Natural killer cell treated with Interleukin-12 subunit alpha and Interleukin-12 subunit beta and Interleukin-15 and Interleukin-18, amount 100 ng/mL, for 72 hours (primary cell): ENCODE measurements at regions not wholly inside any gene's neighbourhood (a gene's known extent, or its start where the extent isn't known, plus 50 kb on each side); places are given as distances from the start of the nearest gene placed in this dataset.
"Not testable (repeated sequence)": the region's sequence is repeated elsewhere in the genome, so short reads cannot be mapped to it uniquely, and the experiment has no call there.

Experiments
- ATAC-seq, 2 donors: fragments of 150-1000 bp; cut with Tn5 transposase in 1 of 2; sonication (Bioruptor Pico), chemical (Tn5 transposase) in 1 of 2; 2 replicates each; pipeline ENCODE4 v1.10.0; 2021
- DNase-seq: peaks from one replicate; pipeline ENCODE4 v3.0.0; 2022; ENCODE audit warnings: low spot score
- H3K27ac Mint-ChIP-seq, 2 donors: 1 replicate in 1 of 2; 2 replicates in 1 of 2; pipeline ENCODE4 v1.8.0; 2022; ENCODE audit warnings: mixed read lengths in 2 of 2, mild to moderate bottlenecking in 1 of 2, moderate library complexity in 1 of 2
- H3K27me3 Mint-ChIP-seq, 2 donors: 1 replicate in 1 of 2; 2 replicates in 1 of 2; pipeline ENCODE4 v1.8.0; 2022; ENCODE audit warnings: mixed read lengths in 2 of 2
- H3K36me3 Mint-ChIP-seq: one replicate; pipeline ENCODE4 v1.8.0; 2022; ENCODE audit warnings: mixed read lengths
- H3K4me1 Mint-ChIP-seq, 2 donors: 1 replicate in 1 of 2; 2 replicates in 1 of 2; pipeline ENCODE4 v1.8.0; 2022; ENCODE audit warnings: low read depth in 2 of 2, mixed read lengths in 2 of 2, mild to moderate bottlenecking in 1 of 2
- H3K4me3 Mint-ChIP-seq: one replicate; pipeline ENCODE4 v1.8.0; 2022; ENCODE audit warnings: mixed read lengths
- H3K9me3 Mint-ChIP-seq: 2 replicates; pipeline ENCODE4 v1.8.0; 2022; ENCODE audit warnings: mixed read lengths

DNA sequence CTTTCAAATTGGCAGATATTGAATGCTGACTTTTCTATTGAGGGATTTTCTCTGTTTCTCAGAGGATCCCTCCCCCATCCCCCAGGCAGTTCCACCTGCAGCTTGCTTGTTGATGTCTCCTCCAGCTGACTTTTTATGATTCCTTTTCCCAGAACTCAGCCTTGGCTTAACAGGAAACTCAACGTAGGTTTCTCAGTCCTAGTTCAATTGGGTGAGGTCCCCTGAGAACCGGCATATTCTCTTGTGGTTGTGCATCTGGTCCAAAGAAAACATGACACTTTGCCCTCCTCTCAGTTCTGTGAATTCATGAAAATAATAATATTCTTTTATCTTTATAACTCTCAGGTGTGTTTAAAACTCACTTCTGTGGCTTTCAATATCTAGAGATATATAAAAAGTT is 1222.1 kb downstream of the OTOL1 start:
- H3K4me1 Mint-ChIP-seq = no peaks in the 10 kb centered on the region
- no peaks in the 10 kb centered on the region for H3K27me3 Mint-ChIP-seq
- no peak overlapping the region for H3K4me3 Mint-ChIP-seq
- no peaks in the 10 kb centered on the region for H3K36me3 Mint-ChIP-seq
- DNase-seq (no peak), ATAC-seq (no peak)
- no peak overlapping the region for H3K27ac Mint-ChIP-seq
- peaks cover 4% of the 10 kb centered on the region for H3K9me3 Mint-ChIP-seq

DNA sequence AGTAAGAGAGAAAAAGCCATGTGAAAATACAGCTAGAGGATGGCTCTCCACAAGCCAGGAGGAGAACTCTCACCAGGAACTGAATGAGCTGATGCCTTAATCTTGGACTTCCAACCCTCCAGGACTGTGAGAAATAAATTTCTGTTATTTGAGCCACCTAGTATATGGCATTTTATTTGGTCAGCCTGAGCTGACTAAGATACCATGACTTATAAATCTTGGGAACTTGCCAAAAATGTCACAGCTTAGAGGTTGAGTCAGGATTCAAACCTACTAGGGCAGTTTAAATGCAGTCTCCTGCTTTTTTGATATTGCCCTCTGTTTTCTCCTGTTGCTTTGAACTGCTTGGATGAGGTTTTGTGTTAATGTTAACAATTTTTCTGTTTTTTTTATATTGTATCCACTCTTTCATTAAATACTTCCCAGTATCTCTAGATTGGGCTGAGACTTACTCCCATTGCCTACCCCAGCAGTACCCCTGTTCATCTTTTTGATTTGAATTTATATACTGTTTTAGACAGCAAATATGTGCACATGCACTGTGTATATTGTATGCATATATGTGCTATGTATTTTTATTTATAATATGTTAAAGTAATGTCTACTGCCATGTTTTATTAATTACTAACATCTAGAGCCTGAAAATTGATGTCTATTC is 1223.2 kb downstream of the OTOL1 start:
- no peak for ATAC-seq
- Mint-ChIP-seq H3K36me3 (no peaks in the 10 kb centered on the region), H3K27ac (no peak overlapping the region), H3K4me1 (no peaks in the 10 kb centered on the region), H3K27me3 (no peaks in the 10 kb centered on the region), H3K4me3 (no peak overlapping the region), H3K9me3 (peaks cover 3% of the 10 kb centered on the region)
- no peak for DNase-seq

DNA sequence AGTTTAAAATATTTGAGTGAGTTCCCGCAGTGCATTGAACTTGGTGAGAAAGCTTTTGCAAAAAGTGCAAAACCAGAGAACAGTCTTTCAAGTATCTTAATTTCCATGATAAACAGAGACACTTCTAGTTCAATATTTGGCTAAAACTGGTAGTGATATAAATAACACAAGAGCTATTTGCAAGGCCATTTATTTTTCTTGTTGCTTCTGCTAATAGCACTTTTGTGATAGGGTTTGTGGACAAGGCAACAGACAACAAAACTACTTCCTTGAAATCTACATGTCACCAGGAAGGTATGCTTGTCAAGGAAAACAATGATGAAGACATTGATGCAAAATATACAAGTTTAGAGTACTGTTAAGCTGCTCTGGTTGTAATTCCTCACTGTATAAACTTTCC is 1225.1 kb downstream of the OTOL1 start:
- Mint-ChIP-seq H3K4me3 (no peak overlapping the region), H3K27ac (no peak overlapping the region)

DNA sequence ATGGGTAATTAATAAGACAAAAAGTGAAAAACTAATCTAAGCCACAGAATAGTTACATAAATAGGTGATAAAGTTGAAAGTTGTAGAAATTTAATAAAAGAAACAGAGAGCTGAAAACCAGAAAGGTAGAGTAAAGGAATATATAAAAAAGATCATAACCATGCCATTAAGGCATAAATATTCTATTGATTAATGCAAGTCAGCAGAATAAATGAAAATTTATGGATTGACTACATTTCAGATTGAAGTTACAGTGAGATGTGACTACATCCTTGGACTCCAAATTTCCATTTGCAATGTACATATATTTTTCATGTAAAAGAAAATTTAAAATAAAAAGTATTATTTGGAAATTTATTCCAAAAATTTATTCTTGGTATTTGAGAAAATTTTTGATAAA is 1225.7 kb downstream of the OTOL1 start:
- no peak for DNase-seq
- H3K36me3 Mint-ChIP-seq = no peaks in the 10 kb centered on the region
- no peak overlapping the region for H3K4me3 Mint-ChIP-seq
- peaks cover 7% of the 10 kb centered on the region for H3K9me3 Mint-ChIP-seq
- H3K27ac Mint-ChIP-seq = no peak overlapping the region
- H3K4me1 Mint-ChIP-seq = no peaks in the 10 kb centered on the region
- no peak for ATAC-seq
- no peaks in the 10 kb centered on the region for H3K27me3 Mint-ChIP-seq

More for the DNA sequence above, 1225.1 kb downstream of the OTOL1 start:
- Mint-ChIP-seq H3K4me1 (no peaks in the 10 kb centered on the region), H3K27me3 (no peaks in the 10 kb centered on the region), H3K36me3 (no peaks in the 10 kb centered on the region), H3K9me3 (peaks cover 5% of the 10 kb centered on the region)
- DNase-seq = no peak
- no peak for ATAC-seq

DNA sequence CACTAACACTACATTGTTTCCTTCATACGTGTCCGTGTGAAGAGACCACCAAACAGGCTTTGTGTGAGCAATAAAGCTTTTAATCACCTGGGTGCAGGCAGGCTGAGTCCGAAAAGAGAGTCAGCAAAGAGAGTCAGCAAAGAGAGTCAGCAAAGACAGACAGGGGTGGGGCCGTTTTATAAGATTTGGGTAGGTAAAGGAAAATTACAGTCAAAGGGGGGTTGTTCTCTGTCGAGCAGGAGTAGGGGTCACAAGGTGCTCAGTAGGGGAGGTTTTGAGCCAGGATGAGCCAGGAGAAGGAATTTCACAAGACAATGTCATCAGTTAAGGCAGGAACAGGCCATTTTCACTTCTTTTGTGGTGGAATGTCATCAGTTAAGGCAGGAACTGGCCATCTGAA is 1226.2 kb downstream of the OTOL1 start:
- not testable (repeated sequence) for H3K9me3 Mint-ChIP-seq, H3K36me3 Mint-ChIP-seq, H3K4me1 Mint-ChIP-seq, DNase-seq, ATAC-seq, H3K4me3 Mint-ChIP-seq, H3K27me3 Mint-ChIP-seq, H3K27ac Mint-ChIP-seq

DNA sequence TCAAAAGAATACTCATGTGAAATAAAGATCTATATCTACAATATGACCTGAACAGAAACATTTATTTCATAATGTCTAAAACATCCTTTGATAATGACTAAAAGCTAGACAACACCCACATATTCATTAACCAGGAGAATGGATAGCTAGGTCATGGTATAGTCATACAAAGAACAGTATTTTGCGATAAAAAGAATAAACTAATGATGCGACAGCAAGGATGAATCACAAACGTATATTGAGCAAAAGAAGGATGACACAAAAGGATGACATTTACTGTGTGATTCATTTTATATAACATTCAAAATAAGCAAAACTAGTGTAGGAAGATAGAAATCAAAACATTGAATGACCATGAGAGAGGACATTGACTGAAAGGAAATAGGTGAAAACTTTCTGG is 1233.1 kb downstream of the OTOL1 start:
- no peaks in the 10 kb centered on the region for H3K27me3 Mint-ChIP-seq
- DNase-seq = no peak

DNA sequence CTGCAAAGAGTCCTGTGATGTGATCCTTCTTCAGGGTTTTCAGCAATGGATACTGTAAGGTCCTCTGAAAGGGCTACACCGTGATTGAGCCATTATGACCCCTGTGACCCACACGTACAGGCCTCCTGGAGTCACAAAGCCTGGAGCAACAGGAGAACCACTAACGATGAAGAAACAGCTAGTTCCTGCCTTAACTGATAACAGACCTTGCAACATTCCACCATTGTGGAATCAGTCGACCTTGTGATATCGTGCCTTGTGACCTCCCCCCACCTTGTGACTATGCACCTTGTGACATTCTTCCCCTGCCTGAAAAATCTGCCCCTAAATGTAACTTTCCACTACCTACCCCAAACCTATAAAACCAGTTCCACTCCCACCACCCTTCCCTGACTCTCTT is 1235.4 kb downstream of the OTOL1 start:
- not testable (repeated sequence) for H3K4me3 Mint-ChIP-seq, DNase-seq, H3K4me1 Mint-ChIP-seq, H3K27ac Mint-ChIP-seq, H3K36me3 Mint-ChIP-seq, H3K27me3 Mint-ChIP-seq, ATAC-seq
- peaks cover 15% of the 10 kb centered on the region for H3K9me3 Mint-ChIP-seq

More for the DNA sequence above, 1233.1 kb downstream of the OTOL1 start:
- no peak for ATAC-seq
- no peaks in the 10 kb centered on the region for H3K36me3 Mint-ChIP-seq
- no peak overlapping the region for H3K27ac Mint-ChIP-seq
- no peak overlapping the region for H3K4me3 Mint-ChIP-seq
- H3K4me1 Mint-ChIP-seq = no peaks in the 10 kb centered on the region
- H3K9me3 Mint-ChIP-seq = peaks cover 16% of the 10 kb centered on the region

DNA sequence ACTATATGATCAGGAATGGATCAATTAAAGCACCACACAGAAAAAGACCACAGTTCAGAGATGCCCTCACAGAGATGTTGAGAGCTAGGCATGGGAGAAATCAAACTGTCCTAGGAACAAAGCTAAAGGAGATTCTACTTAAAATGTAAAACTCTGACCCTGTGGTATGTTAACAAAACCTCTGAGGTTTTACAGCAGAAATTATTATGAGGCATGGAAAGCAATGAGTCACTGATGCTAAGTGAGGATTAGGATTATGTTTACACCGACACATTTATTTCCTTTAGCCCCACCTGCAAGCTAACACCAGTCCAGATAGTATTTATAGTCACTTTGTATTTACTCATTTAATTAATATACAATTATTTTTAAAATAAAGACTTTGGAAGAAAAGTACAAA is 1242.2 kb downstream of the OTOL1 start:
- H3K27me3 Mint-ChIP-seq = no peaks in the 10 kb centered on the region
- DNase-seq = no peak
- no peak overlapping the region for H3K4me3 Mint-ChIP-seq

DNA sequence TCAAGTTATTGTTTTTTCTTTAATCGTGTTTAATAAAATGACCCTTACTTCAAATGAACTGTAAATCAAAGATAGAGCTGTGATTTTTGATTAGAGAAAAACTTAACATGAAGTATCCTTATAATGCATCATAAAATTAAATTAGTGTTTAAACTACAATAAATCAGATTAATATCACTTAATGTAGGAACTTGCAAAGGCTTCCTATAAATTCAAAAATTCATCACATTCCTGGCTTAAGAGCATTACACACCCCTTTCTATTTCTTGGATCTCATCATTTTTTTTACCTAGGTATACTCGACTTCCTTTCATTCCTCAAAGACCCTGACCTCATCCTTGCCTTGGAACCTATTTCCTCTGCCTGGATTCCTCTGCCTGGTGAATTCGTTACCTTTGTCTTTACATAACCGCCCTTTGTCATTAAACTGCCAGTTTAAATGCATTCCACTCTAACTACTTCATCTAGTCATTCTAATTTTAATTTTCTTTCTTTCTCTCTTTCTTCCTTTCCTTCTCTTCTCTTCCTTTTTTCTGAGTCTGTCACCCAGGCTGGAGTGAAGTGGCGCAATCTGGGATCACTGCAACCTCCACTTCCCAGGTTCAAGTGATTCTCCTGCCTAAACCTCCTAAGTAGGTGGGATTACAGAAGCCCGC is 1244.5 kb downstream of the OTOL1 start:
- ATAC-seq (no peak), DNase-seq (no peak)
- Mint-ChIP-seq H3K4me1 (no peaks in the 10 kb centered on the region), H3K9me3 (peaks cover 20% of the 10 kb centered on the region), H3K4me3 (no peak overlapping the region), H3K27me3 (no peaks in the 10 kb centered on the region), H3K36me3 (no peaks in the 10 kb centered on the region), H3K27ac (no peak overlapping the region)

More for the DNA sequence above, 1242.2 kb downstream of the OTOL1 start:
- no peak overlapping the region for H3K27ac Mint-ChIP-seq
- H3K9me3 Mint-ChIP-seq = peaks cover 15% of the 10 kb centered on the region
- ATAC-seq = no peak
- H3K4me1 Mint-ChIP-seq = no peaks in the 10 kb centered on the region
- H3K36me3 Mint-ChIP-seq = no peaks in the 10 kb centered on the region

DNA sequence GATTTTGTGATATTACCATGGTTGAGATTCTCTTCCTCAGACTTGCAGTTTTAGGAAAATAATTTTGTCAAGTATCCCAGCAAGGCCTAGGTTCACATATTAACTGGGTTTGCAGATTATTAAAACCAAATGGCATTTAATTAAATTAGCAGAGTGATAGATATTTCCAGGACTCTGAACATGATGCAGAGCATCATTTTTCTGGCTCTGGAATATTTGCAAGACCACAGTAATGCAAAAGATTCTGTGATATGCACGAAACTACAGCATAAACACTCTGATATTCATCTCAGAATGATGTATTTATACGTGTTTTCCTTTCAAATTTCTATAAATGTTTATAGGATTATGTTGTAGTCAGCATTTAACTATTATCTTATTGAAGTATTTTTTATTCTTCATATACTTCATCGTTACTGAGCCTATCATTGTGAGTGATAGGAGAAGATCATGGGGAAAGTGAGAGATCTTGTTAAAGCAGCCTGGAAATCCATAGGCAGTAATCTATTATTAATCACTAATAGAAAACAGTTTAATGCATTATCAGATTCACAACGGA is 1245.6 kb downstream of the OTOL1 start:
- no peaks in the 10 kb centered on the region for H3K4me1 Mint-ChIP-seq
- no peaks in the 10 kb centered on the region for H3K27me3 Mint-ChIP-seq
- peaks cover 18% of the 10 kb centered on the region for H3K9me3 Mint-ChIP-seq
- H3K36me3 Mint-ChIP-seq = no peaks in the 10 kb centered on the region
- DNase-seq = no peak
- no peak overlapping the region for H3K4me3 Mint-ChIP-seq
- no peak for ATAC-seq
- H3K27ac Mint-ChIP-seq = no peak overlapping the region

DNA sequence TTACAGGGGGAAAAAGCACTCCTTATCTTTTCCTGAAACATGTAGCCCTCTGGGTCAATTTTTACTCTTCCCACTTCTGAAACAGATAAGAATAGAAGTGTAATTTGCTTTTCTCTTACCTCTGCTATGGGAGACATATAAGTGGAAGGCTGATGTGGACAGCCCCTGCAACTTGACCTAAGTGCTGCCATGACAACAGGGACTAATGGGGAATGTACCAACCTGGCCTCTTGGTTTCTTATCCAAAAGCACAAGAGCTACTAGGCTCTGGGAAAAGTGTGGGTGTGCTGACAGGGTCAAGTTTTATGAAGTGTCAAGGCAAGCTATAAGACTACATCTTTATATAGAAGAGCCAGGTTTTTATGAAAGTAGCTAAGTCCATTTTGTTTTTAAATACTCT is 1246.5 kb downstream of the OTOL1 start:
- H3K4me3 Mint-ChIP-seq = no peak overlapping the region
- no peak for DNase-seq
- peaks cover 21% of the 10 kb centered on the region for H3K9me3 Mint-ChIP-seq
- H3K4me1 Mint-ChIP-seq = no peaks in the 10 kb centered on the region
- H3K27ac Mint-ChIP-seq = no peak overlapping the region
- no peak for ATAC-seq
- H3K27me3 Mint-ChIP-seq = no peaks in the 10 kb centered on the region
- no peaks in the 10 kb centered on the region for H3K36me3 Mint-ChIP-seq

DNA sequence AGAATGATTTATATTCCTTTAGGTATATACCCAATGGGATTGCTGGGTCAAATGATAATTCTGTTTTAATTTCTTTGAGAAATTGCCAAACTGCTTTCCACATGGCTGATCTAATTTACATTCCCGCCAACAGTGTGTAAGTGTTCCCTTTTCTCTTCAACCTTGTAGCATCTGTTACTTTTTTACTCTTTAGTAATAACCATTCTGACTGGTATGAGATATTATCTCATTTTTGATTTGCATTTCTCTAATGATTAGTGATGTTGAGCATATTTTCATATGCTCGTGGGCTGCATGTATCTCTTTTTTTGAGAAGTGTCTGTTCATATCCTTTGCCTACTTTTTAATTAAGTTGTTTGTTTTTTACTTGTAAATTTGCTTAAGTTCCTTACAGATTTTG is 1264.2 kb downstream of the OTOL1 start:
- Mint-ChIP-seq H3K4me1 (no peaks in the 10 kb centered on the region), H3K9me3 (peaks cover 3% of the 10 kb centered on the region), H3K27me3 (no peaks in the 10 kb centered on the region), H3K27ac (no peak overlapping the region), H3K4me3 (no peak overlapping the region), H3K36me3 (no peaks in the 10 kb centered on the region)
- ATAC-seq = no peak
- DNase-seq = no peak

DNA sequence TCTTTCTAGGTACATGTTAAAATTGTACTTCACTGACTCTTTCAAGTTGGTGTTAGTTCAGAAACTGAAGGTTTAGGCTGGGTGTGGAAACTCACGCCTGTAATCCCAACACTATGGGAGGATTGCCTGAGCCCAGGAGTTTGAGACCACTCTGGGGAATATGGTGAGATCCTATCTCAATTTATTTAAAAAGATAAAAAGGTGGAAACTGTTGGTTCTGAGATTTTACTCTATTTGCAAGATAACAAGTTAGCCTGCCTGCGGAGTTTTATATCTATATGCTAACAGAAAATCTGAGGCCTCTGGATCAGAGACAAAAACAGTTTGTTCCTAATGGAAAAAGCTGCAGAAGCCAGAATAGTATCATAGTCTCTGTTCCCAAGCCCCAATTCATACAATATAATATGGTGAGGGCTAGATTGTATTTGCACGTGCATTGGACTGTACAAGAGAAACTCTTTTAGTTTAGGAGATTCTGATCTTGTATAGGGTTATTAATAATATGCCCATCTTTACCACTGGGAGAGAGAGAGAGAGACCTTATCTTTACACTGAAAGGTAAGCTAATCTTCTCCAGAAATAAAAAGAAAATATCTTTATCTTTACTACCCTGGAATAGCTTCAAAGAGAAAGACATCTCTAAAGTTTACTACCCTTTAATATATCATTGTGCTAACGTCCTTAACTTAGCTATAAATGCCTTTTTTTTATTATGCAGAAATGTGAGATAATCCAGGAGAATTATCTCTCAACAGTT is 1267.6 kb downstream of the OTOL1 start:
- no peaks in the 10 kb centered on the region for H3K36me3 Mint-ChIP-seq
- peaks cover 8% of the 10 kb centered on the region for H3K9me3 Mint-ChIP-seq
- no peaks in the 10 kb centered on the region for H3K27me3 Mint-ChIP-seq
- no peak overlapping the region for H3K27ac Mint-ChIP-seq
- H3K4me3 Mint-ChIP-seq = no peak overlapping the region
- ATAC-seq (no peak), DNase-seq (no peak)
- H3K4me1 Mint-ChIP-seq = no peaks in the 10 kb centered on the region

DNA sequence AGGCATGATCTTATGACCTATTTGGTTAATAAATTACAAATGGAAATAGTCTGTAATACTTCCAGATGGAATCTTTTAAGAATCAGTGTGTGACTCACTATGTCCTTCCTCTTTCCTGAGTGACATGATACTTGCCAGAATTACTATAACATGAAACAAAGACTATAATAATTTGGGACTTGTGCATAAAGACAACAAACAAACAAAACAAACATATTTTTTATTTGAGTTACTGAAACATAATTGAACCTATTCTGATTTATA is 1268.1 kb downstream of the OTOL1 start:
- no peak overlapping the region for H3K4me3 Mint-ChIP-seq
- H3K36me3 Mint-ChIP-seq = no peaks in the 10 kb centered on the region
- no peaks in the 10 kb centered on the region for H3K4me1 Mint-ChIP-seq
- DNase-seq = no peak
- H3K27me3 Mint-ChIP-seq = no peaks in the 10 kb centered on the region
- H3K27ac Mint-ChIP-seq = no peak overlapping the region
- ATAC-seq = no peak
- H3K9me3 Mint-ChIP-seq = peaks cover 8% of the 10 kb centered on the region
